ENCODE measurements at regions not wholly inside any gene's neighbourhood (a gene's known extent, or its start where the extent isn't known, plus 50 kb on each side); places are given as distances from the start of the nearest gene placed in this dataset.

DNA sequence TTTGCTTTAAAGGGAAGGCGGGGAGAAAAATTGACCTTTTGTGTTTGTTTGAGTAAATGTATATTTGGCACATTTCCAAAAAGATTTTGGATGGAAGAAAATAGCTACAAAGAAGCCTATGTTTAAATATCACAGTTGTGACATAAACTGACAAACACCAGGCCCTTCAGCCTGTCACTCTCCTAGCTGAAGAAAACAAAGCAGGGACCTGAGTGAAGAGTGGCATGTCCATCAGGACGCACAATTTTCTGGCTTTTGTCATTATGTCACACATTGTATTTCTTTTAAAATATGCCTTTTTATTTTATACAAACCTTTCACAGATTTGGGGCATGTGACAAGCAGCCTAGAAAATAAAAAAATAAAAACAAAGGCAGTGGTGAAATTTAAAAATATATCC, 241.2 kb downstream of the OGFRL1 start:
- no peaks in the 10 kb centered on the region for H3K79me1 ChIP-seq (ENCODE audit: insufficient read depth, low read depth, low read length, poor library complexity, severe bottlenecking)
- H3K9me3 ChIP-seq (ENCODE audit: control insufficient read depth, low read depth, low read length), result no peaks in the 10 kb centered on the region
- H3K4ac ChIP-seq (ENCODE audit: low read depth, low read length), result no peak overlapping the region
- DNase-seq, result no peak
- Mint-ChIP-seq H3K27ac (no peak overlapping the region), H3K36me3 (ENCODE audit: insufficient read depth in 1 of 3, low read depth in 3 of 3) (no peaks in the 10 kb centered on the region), H3K27me3 (ENCODE audit: low read depth) (no peaks in the 10 kb centered on the region), H3K4me3 (no peak overlapping the region), H3K4me1 (peaks cover 0 to 3% of the 10 kb centered on the region in 2 experiments; a peak in 1 of 4 replicates), H3K9me3 (no peaks in the 10 kb centered on the region)
- no peak overlapping the region for H3K4me2 ChIP-seq (ENCODE audit: insufficient read depth, insufficient read length, low read length)
- no CpG with 5 or more reads among the region's 2 CpGs for WGBS (ENCODE audit: extremely low coverage, insufficient read length, low lambda C conversion rate)
- no peak overlapping the region for H3K14ac ChIP-seq (ENCODE audit: insufficient read depth, low read length)
- H4K5ac ChIP-seq (ENCODE audit: insufficient read length, low read depth, low read length), result no peak overlapping the region
- no peak overlapping the region for H3K18ac ChIP-seq (ENCODE audit: insufficient read length, low read depth, low read length)
- H2BK12ac ChIP-seq (ENCODE audit: insufficient read length, low read depth, low read length), result no peak overlapping the region
- H3K79me2 ChIP-seq (ENCODE audit: insufficient read depth, low read length), result no peaks in the 10 kb centered on the region
- no peaks in the 10 kb centered on the region for H4K20me1 ChIP-seq (ENCODE audit: control insufficient read depth, insufficient read depth, insufficient read length)
- no peaks in the 10 kb centered on the region for H3K23me2 ChIP-seq (ENCODE audit: insufficient read length, low read depth, low read length, poor library complexity, severe bottlenecking)
- H3K23ac ChIP-seq (ENCODE audit: insufficient read length, low read depth, low read length), result no peak overlapping the region
- H3K56ac ChIP-seq (ENCODE audit: insufficient read length, low read depth, low read length), result no peak overlapping the region
- no peak overlapping the region for H4K91ac ChIP-seq (ENCODE audit: insufficient read length, low read depth, low read length)
- H3T11ph ChIP-seq (ENCODE audit: low read length), result no peak overlapping the region
- no peak overlapping the region for H2BK5ac ChIP-seq (ENCODE audit: insufficient read length, low read length)
- H3K9ac ChIP-seq (ENCODE audit: extremely low read depth, insufficient read length, low read length), result no peak overlapping the region
- H3K27me3 ChIP-seq (ENCODE audit: insufficient read depth, low read length), result no peaks in the 10 kb centered on the region
- no peak overlapping the region for H2BK15ac ChIP-seq (ENCODE audit: low read depth, low read length)
- H3K4me1 ChIP-seq (ENCODE audit: insufficient read depth, low read length), result no peaks in the 10 kb centered on the region
- no peak overlapping the region for H2BK20ac ChIP-seq (ENCODE audit: low read depth, low read length, poor library complexity, severe bottlenecking)
- TF ChIP-seq, protein P1, sequence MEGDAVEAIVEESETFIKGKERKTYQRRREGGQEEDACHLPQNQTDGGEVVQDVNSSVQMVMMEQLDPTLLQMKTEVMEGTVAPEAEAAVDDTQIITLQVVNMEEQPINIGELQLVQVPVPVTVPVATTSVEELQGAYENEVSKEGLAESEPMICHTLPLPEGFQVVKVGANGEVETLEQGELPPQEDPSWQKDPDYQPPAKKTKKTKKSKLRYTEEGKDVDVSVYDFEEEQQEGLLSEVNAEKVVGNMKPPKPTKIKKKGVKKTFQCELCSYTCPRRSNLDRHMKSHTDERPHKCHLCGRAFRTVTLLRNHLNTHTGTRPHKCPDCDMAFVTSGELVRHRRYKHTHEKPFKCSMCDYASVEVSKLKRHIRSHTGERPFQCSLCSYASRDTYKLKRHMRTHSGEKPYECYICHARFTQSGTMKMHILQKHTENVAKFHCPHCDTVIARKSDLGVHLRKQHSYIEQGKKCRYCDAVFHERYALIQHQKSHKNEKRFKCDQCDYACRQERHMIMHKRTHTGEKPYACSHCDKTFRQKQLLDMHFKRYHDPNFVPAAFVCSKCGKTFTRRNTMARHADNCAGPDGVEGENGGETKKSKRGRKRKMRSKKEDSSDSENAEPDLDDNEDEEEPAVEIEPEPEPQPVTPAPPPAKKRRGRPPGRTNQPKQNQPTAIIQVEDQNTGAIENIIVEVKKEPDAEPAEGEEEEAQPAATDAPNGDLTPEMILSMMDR (conservative IDR thresholded peaks at IDR 0.05), result no peak
- no peak overlapping the region for H3K27ac ChIP-seq (ENCODE audit: insufficient read length, low read depth, low read length)
- H4K8ac ChIP-seq (replicated peaks; ENCODE audit: insufficient read length, low read depth, low read length), result no peak overlapping the region
- H2AK5ac ChIP-seq (ENCODE audit: insufficient read length, low read length), result no peak overlapping the region
- H2BK120ac ChIP-seq (ENCODE audit: low read depth, low read length, poor library complexity, severe bottlenecking), result no peak overlapping the region
- H2AFZ ChIP-seq (ENCODE audit: low read length), result no peak overlapping the region
